Right hindlimb (tissue), 1 donor: ENCODE measurements at regions not wholly inside any gene's neighbourhood (a gene's known extent, or its start where the extent isn't known, plus 50 kb on each side); places are given as distances from the start of the nearest gene placed in this dataset.
"Not testable (repeated sequence)": the region's sequence is repeated elsewhere in the genome, so short reads cannot be mapped to it uniquely, and the experiment has no call there.

Experiments used
- DNase-seq: peaks from one replicate; pipeline ENCODE4 v3.0.0-alpha.2; 2018

DNA sequence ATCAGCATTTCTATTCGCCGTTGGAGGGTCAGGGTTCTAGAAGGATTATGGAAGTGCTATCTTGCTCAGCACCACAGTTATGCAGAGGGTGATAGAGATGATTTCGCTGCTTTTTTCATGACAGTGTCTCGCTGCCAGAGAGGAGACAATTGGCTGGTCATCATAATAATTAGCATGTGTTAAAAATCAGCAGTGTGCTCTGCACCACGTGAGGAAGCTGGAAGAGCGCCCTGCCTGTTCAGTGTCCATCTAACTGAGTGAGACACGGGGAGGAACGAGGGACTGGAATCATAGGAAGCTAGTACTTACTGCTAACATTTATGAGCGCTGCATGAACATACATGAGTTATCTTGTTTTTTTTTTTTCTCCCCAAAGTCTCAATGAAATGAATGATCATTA, 116.2 kb upstream of the PLAAT1 start:
- DNase-seq = no peak

DNA sequence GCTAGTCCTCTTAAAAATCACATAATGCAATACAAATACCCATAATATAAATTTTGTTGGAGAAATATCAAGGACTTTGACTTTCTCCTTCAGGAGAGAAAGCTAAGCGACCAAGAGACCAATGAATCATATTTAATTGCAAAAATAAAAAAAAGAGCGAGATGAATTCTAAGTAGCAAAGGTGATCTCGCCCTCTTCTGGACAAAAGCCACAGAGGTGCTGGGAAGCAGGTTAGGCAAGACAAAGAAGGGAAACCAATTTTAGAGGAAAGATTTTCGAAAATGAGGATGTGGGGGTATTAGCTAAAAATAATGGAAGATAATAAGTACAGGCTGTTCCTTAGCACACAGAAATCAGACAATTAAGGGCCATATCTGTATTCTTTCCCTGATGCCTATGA, 111.4 kb upstream of the PLAAT1 start:
- DNase-seq = no peak

DNA sequence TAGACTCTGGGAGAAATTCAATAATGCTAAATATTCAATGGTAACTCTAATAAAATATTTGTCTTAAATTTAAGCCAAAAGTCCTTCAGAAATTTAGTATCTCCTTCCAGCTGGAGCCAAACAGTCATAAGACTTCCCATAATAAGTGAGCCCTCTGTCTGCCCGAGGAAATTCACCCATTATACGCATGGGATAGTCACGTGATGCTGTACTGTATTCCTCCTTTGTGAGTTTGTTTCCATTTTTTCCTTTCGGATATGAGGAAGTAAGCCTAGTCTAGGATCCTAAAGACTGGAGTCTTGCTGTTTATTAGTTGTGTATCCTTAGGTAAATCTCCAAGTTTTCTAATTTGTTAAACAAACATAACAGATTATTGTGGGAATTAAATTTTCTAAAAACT, 110.4 kb upstream of the PLAAT1 start:
- DNase-seq = no peak

DNA sequence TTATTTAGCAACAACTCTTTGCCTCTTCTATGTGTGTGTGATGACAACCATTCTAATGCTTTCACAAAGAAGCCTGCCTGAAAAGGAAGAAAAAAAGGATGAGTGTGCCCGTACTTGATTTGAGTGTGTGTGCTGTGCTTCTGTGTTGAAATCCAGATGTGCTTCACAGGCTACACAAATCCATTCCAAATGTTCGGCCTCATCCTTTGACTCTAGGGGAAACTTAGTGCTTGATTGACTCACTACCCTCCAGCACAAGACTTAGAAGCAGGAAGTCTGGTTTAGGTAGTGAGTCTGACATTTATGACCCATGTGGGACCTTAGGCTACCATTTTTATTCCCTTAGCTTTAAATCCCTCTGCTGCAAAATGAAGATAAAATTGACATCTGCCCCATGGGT, 108.8 kb upstream of the PLAAT1 start:
- DNase-seq = no peak

DNA sequence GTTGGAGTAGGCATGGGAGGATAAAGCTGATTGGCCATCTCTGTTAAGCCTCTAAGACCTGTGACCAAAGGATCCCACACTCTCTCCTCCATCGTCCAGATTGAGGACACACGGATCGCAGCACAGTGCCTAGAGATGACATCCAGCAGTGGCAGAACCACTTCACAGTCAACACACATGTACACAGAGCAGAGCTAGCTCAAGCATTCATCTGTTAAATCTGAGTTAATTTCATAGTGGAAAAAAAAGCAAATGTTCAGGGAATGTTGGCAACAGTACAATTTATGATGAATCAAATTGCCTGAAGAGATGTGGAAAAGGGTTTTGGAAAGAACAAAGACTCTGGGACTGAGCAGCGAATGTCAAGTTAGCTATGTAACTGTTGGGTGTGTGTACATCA, 108.1 kb upstream of the PLAAT1 start:
- peak; percentile 53 for DNase-seq

DNA sequence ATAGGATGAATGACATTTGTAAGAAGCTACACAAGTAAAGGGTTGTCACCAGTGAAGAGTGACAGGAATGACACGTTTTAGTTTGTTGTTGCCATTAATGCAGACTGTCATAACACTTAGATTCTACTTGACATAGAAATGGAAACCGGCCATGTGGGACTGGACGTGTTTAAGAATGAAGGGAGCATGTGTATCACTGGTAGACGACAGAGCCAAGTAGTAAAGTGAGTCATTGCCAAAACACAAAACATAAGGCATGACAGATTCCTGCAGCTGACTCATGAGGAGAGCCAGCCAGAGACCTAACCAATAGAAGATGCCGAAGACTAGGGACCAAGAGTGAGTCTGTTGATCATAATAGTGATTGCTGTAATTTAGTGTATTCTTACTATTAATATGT, 106.2 kb upstream of the PLAAT1 start:
- peak; percentile 41 for DNase-seq

DNA sequence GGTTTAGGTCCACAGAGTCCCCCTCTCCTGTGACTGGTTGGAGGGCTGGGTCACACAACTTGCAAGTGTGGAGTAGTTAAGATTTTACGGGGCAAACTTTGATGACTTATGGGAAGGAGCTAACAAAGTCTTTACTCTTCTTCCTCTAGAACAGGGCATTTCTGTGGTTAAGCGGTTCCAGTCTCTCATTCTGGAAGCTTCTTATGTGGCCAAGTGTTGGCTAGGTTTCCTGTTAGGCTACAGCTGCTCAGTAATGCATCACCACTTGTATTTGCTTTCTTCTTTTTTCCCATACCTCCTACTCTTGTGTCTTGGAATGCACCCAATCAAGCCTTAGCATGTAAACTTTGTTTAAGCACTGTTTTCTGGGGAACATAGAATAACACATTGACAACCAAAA, 100.6 kb upstream of the PLAAT1 start:
- no peak for DNase-seq

DNA sequence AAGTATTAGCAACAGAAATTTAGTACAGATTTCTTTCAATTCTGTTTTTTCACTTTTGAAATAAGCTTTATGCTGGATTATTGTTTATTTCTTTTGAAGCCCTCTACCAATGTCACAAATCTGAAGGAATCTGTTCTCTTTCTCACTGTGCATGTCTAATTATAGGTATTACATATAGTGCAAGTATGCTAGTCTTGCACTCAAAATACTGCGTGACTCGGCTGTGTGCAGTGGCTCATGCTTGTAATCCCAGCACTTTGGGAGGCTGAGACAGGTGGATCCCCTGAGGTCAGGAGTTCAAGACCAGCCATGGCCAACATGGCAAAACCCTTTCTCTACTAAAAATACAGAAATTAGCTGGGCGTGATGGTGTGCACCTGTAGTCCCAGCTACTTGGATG, 95.8 kb upstream of the PLAAT1 start:
- DNase-seq = no peak

DNA sequence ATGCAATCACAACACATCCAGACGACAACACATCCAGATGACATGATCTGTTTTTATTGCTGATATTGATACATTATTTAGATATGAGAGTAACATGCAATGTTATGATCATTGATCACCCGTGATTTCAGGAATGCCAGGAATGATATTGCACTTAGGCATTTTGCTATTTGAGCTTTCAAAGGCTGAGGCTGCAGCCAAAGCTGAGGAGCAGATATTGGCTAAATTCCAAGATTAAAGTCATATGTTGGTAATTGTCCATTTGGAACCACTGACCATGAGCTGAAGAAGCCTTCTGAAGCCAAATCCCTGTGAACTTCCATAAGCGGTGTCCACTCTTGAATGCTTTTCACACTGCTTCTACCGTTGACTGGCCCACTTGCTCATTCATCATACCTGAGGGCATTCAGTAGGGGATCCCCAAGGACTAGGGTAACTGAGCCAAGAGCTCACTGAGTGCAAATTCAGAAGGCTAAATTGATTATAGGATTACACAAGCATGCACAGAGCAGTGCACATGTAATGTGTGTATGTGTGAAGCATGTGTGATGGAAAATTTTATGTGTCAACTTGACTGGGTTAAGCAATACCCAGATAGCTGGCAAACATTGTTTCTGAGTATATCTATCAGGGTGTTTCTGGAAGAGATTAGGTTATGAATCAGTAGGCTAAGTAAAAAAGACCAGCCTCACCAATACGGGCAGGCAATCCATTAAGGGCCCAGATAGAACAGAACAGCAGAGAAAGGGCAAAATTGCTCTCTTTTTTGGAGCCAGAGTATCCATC, 92.1 kb upstream of the PLAAT1 start:
- no peak for DNase-seq

DNA sequence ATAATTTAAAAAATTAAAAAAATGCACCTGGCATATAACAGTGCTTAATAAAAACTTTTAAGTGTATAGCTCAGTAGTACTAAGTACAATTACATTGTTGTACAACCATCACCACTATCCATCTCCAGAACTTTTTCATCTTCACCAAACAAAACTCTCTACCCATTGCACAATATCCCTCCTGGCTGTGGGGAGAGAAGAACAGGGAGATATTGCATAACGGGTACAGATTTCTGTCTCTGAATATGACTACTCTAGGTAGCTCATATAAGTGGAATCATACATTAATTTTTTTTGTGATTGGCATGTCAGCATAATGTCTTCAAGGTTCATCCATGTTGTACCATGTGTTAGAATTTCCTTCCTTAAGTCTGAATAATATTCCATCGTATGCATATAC, 91.0 kb upstream of the PLAAT1 start:
- no peak for DNase-seq

DNA sequence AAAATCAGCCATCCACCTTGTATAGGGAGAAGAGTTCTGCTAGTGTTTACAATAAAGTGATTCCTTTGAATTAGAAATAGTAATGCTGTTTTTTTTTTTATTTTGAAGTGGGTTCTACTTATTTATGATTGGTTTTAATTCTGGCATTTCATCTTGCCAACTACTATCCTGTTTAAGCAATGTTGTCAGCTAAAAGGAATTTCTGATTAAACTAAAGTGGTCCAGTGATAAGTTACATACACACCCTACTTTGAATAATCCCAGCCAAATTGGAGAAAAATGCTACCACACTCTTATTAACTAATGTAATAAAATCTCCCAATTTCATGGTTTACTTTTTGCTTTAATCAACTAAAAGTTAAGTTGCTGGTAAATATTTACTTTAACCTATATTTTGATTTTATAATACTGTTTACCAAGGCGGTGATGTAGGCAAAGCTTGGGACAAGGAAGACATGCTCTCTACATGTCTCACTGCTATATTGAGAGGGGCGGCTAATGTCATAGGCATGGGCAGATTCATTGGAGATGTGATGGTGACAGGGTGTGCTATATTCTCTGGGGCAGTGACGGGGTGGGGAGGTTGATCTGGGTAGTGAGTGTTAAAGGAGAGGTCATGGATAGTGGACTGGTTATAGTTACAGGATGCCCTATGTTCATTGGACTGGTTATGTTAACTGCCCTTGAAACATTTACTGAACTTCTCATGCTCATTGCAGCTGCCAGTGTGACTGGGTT, 85.8 kb upstream of the PLAAT1 start:
- DNase-seq = not testable (repeated sequence)

DNA sequence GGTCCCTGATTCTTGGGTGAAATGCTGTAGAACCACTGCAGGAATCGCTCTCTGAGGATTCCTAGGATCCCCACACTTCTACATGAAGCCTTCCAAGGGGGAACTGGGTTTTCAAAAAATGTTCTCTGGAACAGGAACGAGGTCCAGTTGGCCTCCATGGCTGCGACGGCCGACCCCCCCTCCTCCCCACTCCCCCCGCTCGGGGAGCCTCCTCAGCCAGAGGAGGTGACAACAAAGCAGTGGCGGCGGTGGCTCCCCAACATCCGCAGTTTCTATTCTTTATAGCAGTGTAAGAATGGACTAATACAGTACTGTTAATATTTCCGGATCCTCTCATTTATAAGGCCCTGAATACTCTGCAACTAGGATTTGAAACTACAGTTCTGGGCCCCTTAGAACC, 84.0 kb upstream of the PLAAT1 start:
- DNase-seq = no peak

DNA sequence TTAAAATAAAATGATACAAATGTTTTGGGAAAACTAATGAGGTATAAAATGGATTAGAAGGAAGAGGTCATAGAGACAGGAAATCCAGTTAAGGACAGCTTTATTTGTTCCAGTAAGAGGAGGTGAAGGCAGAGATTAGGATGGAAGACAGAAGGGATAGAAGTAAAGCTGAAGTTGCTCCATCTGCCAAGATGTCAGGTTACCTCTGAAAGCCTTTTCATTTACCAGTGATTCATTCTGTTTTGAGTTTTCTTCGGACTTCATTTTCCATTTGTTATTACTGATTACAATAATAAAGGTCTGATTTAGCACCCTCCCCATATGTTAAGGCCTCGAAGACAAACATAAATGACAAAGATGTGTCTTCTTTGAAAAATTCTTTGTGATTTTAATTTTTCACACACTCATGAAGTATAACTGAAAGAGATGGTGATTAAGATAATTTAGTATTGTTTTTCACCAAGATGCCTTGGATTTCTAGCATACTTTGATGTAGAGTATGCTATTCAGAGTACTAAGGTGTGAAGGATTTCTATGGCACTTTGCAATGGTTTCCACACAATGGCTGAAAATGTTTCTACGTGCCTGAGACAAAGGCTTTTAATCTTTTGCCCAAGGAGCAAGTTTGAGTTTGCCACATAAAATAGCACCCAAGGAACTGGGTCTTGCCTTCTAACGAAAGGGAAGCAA, 75.4 kb upstream of the PLAAT1 start:
- DNase-seq = no peak

DNA sequence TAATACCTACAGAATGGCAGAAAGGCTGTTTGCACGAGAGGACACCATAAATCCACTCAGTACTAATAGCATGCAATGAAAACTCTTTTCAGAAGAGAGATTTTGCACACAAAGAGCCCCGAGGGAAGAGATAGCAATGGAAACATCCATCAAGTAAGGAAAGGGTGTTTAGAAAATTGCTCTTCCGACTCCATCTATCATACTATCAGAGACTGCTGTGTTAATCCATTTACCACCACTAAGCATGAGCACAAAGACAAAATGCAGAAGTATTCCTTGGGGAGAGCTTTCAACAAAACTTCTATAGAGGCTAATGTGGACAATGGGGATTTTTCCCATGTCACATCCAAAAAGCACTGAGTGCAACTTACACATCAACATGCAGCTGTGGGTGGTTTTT, 72.1 kb upstream of the PLAAT1 start:
- DNase-seq = no peak

DNA sequence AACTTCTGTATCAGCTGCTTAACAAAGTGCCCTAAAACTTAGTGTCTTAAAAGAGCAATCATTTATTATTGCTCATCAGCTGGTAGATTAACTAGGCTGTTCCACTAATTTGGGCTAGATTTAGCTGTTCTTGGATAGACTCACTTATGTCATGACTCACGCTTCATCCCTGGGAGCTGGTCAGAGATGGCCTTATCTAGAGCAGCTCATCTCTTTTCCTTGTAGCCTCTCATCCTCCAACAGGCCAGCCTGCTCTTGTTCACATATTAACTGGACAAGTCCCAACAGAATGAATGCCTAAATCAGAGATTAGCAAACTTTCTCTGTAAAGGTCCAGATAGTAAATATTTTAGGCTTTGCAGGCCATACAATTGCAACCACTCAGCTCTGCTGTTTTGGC, 66.9 kb upstream of the PLAAT1 start:
- DNase-seq = no peak

DNA sequence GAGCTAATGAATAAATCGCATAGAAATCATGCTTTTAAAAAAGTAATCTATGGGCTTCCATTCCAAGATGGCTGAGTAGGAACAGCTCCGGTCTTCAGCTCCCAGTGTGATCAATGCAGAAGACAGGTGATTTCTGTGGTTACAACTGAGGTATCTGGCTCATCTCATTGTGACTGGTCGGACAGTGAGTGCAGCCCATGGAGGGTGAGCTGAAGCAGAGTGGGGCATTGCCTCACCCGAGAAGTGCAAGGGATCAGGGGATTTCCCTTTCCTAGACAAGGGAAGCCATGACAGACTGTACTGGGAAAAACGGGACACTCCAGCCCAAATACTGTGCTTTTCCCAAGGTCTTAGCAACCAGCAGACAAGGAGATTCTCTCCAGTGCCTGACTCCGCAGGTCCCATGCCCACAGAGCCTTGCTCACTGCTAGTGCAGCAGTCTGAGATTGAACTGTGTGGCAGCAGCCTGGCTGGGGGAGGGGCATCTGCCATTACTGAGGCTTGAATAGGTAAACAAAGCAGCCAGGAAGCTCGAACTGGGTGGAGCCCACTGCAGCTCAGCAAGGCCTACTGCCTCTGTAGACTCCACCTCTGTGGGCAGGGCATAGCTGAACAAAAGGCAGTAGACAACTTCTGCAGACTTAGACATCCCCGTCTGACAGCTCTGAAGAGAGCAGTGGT, 61.5 kb upstream of the PLAAT1 start:
- not testable (repeated sequence) for DNase-seq

DNA sequence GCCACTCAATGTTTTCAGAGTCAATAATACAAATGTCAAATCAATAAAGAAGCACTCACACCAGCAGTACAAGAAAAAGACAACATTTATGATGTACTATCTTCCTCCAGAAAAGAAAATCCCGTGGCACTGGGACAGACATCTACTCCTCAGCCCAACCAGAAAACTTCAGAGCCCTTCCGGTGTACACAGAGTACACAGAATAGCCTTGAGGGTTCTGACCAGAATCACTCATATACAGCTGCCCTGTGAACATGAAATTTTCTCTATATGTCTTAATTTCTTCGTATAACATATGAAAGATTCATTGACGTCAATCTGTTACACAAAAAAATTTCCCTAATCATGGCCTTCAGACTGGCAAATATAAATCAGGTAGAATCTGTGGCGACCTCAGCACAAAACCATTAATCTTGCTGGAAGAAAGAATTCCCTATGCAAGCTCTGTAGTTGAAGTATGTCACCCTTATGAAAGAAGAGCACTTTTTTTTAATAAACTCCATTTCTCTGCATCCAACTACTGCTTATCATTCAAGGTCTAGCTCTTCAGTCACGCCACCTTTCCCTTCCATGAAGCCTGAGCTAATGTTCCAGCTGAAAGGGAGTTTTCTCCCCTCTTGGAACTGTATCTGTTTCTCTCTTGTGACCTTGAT, 53.8 kb upstream of the PLAAT1 start:
- DNase-seq = no peak

DNA sequence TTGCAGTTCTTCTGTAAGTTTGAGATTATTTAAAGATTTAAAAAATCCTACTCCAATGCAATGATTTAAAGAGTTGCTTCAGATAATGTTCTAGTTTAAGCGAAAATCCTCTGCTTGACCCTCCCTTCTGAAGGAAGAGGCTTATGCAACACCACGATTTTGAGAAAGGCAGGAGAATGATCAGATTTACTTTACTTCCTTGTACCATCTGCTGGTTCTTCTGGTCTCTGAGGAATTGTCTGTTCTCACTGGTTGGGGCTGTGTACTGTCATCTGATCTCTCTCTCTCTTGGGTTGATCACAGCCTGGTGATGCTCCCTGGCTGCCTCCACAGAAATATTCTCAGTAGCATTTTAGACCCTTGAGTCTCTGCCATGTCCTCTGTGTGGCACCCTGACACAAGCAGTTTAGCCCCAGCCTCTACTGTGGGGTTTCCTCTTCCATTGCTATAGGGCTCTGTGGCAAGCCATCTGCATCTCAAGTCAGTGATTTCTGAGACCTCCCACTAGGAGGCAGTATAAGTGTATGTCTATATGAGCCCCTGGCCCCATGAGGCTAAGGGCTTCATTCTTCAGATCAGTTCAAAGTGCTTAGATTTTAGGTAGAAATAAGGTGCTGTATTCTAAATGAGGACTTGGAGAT, 50.8 kb upstream of the PLAAT1 start:
- peak; percentile 19 for DNase-seq
